Vagina (tissue), 2 donors: ENCODE measurements at regions not wholly inside any gene's neighbourhood (a gene's known extent, or its start where the extent isn't known, plus 50 kb on each side); places are given as distances from the start of the nearest gene placed in this dataset.
A peak's percentile ranks its signal among the peaks of the same experiment; 100 is the strongest.

Experiments
- DNase-seq, 2 donors: peaks; one replicate each; pipeline ENCODE4 v3.0.0-alpha.2; 2017; ENCODE audit errors: extremely low spot score in 2 of 2
- H3K27ac ChIP-seq: fragments of 200-600 bp; sonication (generic); one replicate; pipeline ENCODE4 v1.5.1; 2019
- H3K27me3 ChIP-seq: fragments of 200-600 bp; sonication (generic); one replicate; pipeline ENCODE4 v1.5.1; 2019
- H3K36me3 ChIP-seq, 2 donors: fragments of 200-600 bp; sonication (generic); one replicate each; pipeline ENCODE4 v1.5.1; 2017 to 2019
- H3K4me1 ChIP-seq: fragments of 200-600 bp; sonication (generic); one replicate; pipeline ENCODE4 v1.5.1; 2019
- H3K4me3 ChIP-seq, 2 donors: fragments of 200-600 bp; sonication (generic); 1 replicate in 1 of 2; 2 replicates in 1 of 2; pipeline ENCODE4 v1.5.1; 2016 to 2019
- H3K9me3 ChIP-seq: fragments of 200-600 bp; sonication (generic); one replicate; pipeline ENCODE4 v1.5.1; 2019
- POLR2A ChIP-seq, 2 donors: fragments of 450-650 bp; IDR thresholded peaks; one replicate each; pipeline ENCODE4 v1.6.1; 2017; ENCODE audit warnings: antibody characterized with exemption in 2 of 2, mild to moderate bottlenecking in 2 of 2, moderate library complexity in 2 of 2
- POLR2AphosphoS5 ChIP-seq, 2 donors: sonication (generic); formaldehyde crosslinking; IDR thresholded peaks; one replicate each; pipeline ENCODE4 v1.9.0; 2017; ENCODE audit warnings: antibody characterized with exemption in 2 of 2, mild to moderate bottlenecking in 2 of 2, low read depth in 1 of 2; ENCODE audit not compliant: insufficient read depth in 1 of 2
- intact Hi-C: fragments of 100-400 bp; cut with DNase I; formaldehyde crosslinking; loops from one replicate; pipeline ENCODE4 v1.15.1; 2023
- TF ChIP-seq, protein P1 (sequence below), 3 experiments: fragments of 450-650 bp in 2 of 3; fragments of 200-600 bp in 1 of 3; sonication (generic) in 1 of 3; IDR thresholded peaks; one replicate each; pipeline ENCODE4 v1.5.1; 2017 to 2019; ENCODE audit warnings: antibody characterized with exemption in 3 of 3, mild to moderate bottlenecking in 2 of 3, moderate library complexity in 2 of 3

DNA sequence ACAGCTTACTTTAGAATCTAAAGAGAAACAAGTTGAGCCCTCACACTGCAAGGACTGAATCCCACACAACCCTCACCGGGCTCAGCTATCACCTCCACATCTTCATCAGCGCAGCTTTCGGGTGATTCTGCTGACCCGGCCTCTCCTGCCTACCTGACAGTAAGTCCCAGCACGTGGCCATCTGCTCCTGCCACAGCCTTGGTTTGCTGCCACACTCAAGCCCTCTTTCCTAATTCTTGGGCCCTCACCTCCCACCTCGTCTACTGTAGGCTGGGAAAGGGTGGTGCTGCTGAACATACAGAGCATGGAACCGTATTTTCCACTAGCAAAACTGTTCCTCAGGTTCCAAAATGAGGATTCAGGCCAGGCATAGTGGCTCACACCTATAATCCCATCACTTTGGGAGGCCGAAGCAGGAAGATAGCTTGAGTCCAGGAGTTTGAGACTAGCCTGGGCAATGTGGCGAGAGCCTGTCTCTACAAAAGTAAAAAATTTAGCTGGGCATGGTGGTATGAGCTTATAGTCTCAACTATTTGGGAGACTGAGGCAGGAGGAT is 55.3 kb upstream of the HAAO start:
- Histone ChIP-seq H3K36me3 (no peaks in the 10 kb centered on the region), H3K4me1 (peaks cover 74% of the 10 kb centered on the region), H3K9me3 (no peaks in the 10 kb centered on the region), H3K27ac (peak overlapping the region; percentile 81), H3K4me3 (no peak overlapping the region), H3K27me3 (no peaks in the 10 kb centered on the region)
- DNase-seq: peak in 1 of 2 donors; percentile 55
- intact Hi-C loops: no loop called here
- TF ChIP-seq, protein P1, sequence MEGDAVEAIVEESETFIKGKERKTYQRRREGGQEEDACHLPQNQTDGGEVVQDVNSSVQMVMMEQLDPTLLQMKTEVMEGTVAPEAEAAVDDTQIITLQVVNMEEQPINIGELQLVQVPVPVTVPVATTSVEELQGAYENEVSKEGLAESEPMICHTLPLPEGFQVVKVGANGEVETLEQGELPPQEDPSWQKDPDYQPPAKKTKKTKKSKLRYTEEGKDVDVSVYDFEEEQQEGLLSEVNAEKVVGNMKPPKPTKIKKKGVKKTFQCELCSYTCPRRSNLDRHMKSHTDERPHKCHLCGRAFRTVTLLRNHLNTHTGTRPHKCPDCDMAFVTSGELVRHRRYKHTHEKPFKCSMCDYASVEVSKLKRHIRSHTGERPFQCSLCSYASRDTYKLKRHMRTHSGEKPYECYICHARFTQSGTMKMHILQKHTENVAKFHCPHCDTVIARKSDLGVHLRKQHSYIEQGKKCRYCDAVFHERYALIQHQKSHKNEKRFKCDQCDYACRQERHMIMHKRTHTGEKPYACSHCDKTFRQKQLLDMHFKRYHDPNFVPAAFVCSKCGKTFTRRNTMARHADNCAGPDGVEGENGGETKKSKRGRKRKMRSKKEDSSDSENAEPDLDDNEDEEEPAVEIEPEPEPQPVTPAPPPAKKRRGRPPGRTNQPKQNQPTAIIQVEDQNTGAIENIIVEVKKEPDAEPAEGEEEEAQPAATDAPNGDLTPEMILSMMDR (IDR thresholded peaks at IDR 0.05): no peak
- TF ChIP-seq POLR2AphosphoS5 (IDR thresholded peaks at IDR 0.05; ENCODE audit: insufficient read depth in 1 of 2, low read depth in 1 of 2) (no peak), POLR2A (IDR thresholded peaks at IDR 0.05) (no peak)

DNA sequence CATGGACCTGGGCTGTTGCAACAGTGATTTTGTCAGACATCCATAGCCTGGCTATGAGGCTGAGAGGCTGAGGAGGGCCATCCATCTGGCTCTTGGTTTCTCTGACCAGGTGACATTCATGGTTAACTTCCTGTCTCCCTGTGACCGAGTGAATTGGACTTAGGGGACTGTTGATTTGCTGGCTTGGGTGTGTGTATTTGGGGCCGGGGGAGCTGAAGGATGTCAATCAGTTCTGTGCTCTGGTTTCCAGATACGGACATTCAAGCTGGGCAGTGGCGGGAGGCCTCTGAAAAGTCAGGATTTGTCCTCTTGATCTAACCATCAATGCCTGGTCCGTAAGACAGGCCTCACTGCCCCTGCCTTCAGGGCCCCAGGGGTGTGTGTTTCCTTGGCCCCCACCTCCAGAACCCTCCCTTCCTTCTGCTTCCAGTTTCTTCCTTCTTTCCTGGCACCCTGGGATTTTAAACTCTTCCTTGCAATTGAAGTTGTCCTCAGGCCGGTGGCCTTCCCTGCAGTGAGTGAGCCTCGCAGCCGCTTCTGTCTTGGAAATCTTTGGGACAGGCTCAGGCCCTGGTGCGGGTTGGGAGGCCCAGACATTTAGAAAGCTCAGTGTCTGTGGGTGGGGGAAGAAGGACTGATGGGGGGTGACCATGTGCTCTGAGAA is 54.7 kb upstream of the HAAO start:
- Histone ChIP-seq H3K27ac (peak overlapping the region; percentile 81), H3K4me3 (no peak overlapping the region), H3K9me3 (no peaks in the 10 kb centered on the region), H3K4me1 (peaks cover 75% of the 10 kb centered on the region), H3K27me3 (no peaks in the 10 kb centered on the region), H3K36me3 (no peaks in the 10 kb centered on the region)
- intact Hi-C loops: no loop called here
- DNase-seq: peak in 1 of 2 donors; percentile 58
- no peak for TF ChIP-seq POLR2AphosphoS5 (IDR thresholded peaks at IDR 0.05; ENCODE audit: insufficient read depth in 1 of 2, low read depth in 1 of 2)
- no peak for TF ChIP-seq POLR2A (IDR thresholded peaks at IDR 0.05)
- TF ChIP-seq, protein P1 (IDR thresholded peaks at IDR 0.05): no peak

DNA sequence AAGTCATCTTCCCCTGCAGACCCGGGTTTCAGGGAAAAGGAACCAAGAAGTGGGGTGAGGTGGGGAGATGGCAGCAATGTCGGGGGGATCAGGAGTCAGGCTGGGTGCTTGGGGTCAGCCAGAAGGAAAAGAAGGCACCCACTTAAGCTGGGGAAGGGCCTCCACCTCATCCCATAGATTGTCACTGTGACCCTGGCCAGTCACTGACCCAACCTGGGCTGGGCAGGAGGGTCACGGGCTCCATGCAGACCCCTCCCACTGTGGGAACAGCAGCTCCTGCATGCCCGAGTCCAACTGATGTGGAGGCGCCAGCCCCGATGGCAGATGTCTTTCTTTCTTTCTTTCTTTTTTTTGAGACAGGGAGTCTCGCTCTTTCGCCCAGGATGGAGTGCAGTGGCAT is 53.6 kb upstream of the HAAO start:
- no peaks in the 10 kb centered on the region for H3K27me3 ChIP-seq
- H3K36me3 ChIP-seq: no peaks in the 10 kb centered on the region
- H3K4me3 ChIP-seq: no peak overlapping the region
- peak overlapping the region; percentile 81 for H3K27ac ChIP-seq
- H3K4me1 ChIP-seq: peaks cover 74% of the 10 kb centered on the region
- no peaks in the 10 kb centered on the region for H3K9me3 ChIP-seq
- peak in 1 of 2 donors; percentile 64 for DNase-seq
- intact Hi-C loops: no loop called here
- TF ChIP-seq POLR2AphosphoS5 (IDR thresholded peaks at IDR 0.05; ENCODE audit: insufficient read depth in 1 of 2, low read depth in 1 of 2): no peak
- TF ChIP-seq, protein P1 (IDR thresholded peaks at IDR 0.05): no peak
- TF ChIP-seq POLR2A (IDR thresholded peaks at IDR 0.05): no peak

DNA sequence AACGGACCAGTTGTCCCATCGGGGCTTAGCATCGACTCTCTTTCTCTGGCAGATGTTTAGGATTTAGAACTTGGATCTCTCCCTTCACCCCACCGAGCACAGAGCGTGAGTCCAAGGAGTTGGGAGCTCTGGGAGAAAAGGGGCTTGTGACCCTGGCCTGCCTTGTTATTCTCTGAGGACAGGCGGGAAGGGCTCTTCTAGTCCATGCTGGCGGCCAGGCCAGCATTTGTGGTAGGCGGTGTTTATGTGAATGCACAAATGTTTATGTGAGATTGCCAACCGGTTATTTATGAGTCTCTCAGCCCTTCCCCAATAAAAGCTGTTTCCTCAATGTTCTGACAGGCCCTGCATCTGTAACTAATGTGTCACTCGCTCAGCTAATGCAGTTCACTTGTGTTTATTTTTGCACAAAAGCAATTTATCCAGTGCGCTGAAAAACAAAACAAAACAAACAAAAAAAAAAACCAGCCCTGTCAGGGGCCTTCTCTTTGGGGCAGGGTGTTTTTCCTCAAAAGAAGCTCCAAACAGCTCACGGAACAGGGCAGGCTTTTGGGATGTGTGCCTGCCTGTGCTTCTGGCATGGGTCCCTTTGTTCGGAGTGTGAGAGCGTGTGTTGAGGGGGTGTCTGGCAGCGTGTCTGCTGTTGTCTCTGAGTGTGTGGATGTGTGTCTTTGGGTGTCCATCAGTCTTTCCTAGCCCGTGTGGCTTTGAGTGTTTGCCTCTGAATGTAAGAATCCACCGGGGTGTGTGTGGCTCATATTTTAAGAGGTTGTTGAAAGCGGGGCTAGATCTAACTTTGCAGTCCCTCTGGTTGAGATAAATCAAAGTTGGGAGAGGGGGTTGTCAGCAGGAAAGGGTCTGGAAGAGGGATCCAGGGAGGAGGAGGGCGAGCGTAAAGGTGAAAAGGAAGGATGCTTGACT is 52.8 kb upstream of the HAAO start:
- peak; percentile 93 to 97 for DNase-seq
- intact Hi-C loops: no loop called here
- Histone ChIP-seq H3K4me1 (peaks cover 78% of the 10 kb centered on the region), H3K4me3 (no peak overlapping the region), H3K9me3 (no peaks in the 10 kb centered on the region), H3K27me3 (no peaks in the 10 kb centered on the region), H3K36me3 (no peaks in the 10 kb centered on the region), H3K27ac (peak overlapping the region; percentile 81)
- TF ChIP-seq, protein P1 (IDR thresholded peaks at IDR 0.05): no peak
- peak; percentile 80 to 91 for TF ChIP-seq POLR2AphosphoS5 (IDR thresholded peaks at IDR 0.05; ENCODE audit: insufficient read depth in 1 of 2, low read depth in 1 of 2)
